ENCODE measurements at regions not wholly inside any gene's neighbourhood (a gene's known extent, or its start where the extent isn't known, plus 50 kb on each side); places are given as distances from the start of the nearest gene placed in this dataset.

GRCh38 chr5:92574023-92574422 is 1007.0 kb downstream of the NR2F1-AS1 start:
- Histone ChIP-seq H3K36me3 (ENCODE audit: control insufficient read depth in 2 of 2, extremely low read depth in 1 of 2, insufficient read depth in 2 of 2, low read length in 2 of 2) (no peaks in the 10 kb centered on the region), H4K20me1 (replicated peaks; ENCODE audit: control insufficient read depth, extremely low read depth, insufficient read depth, low read length) (no peaks in the 10 kb centered on the region), H3K4me2 (ENCODE audit: insufficient read depth, low read length) (no peak overlapping the region), H3K4me1 (ENCODE audit: control insufficient read depth, extremely low read depth, insufficient read depth, low read length) (no peaks in the 10 kb centered on the region), H3K27me3 (ENCODE audit: control insufficient read depth in 2 of 2, insufficient read depth in 2 of 2, low read length in 2 of 2) (no peaks in the 10 kb centered on the region), H3K9ac (replicated peaks; ENCODE audit: extremely low read depth, insufficient read depth, low read length) (no peak overlapping the region), H3K9me3 (replicated peaks; ENCODE audit: control insufficient read depth, insufficient read depth, low read length) (no peaks in the 10 kb centered on the region), H2AFZ (ENCODE audit: low read depth, low read length) (no peak overlapping the region), H3K9me1 (replicated peaks; ENCODE audit: control insufficient read depth, extremely low read depth, insufficient read depth, low read length) (no peaks in the 10 kb centered on the region), H3K79me2 (ENCODE audit: control insufficient read depth, insufficient read depth, low read length) (no peaks in the 10 kb centered on the region), H3K4me3 (replicated peaks in 1 of 3; ENCODE audit: insufficient read depth in 1 of 3, low read depth in 1 of 3, low read length in 3 of 3) (no peak overlapping the region), H3K27ac (ENCODE audit: insufficient read depth, low read depth, low read length) (no peak overlapping the region)
- no peak for TF ChIP-seq MYC (IDR thresholded peaks at IDR 0.05; ENCODE audit: low read depth, low read length)
- TF ChIP-seq POLR2AphosphoS5 (IDR thresholded peaks at IDR 0.05; ENCODE audit: insufficient read depth, low read depth, low read length) = no peak
- no peak for TF ChIP-seq JUN (IDR thresholded peaks at IDR 0.05; ENCODE audit: borderline replicate concordance, insufficient read depth, insufficient read length, low read depth)
- TF ChIP-seq FOS (IDR thresholded peaks at IDR 0.05; ENCODE audit: borderline replicate concordance, insufficient read depth, low read length) = no peak
- TF ChIP-seq MAX (IDR thresholded peaks at IDR 0.05; ENCODE audit: insufficient read depth, insufficient read length) = no peak
- TF ChIP-seq POLR2A (IDR thresholded peaks at IDR 0.05; ENCODE audit: low read depth, low read length) = no peak
- TF ChIP-seq GATA2 (IDR thresholded peaks at IDR 0.05; ENCODE audit: insufficient read depth, insufficient read length, low read depth, low read length) = no peak
- no peak for TF ChIP-seq CTCF (IDR thresholded peaks at IDR 0.05; ENCODE audit: extremely low read depth in 1 of 2, insufficient read depth in 1 of 2, low read depth in 1 of 2, low read length in 2 of 2)
- TF ChIP-seq EZH2 (IDR thresholded peaks at IDR 0.05; ENCODE audit: borderline replicate concordance, low read depth, low read length, severe bottlenecking) = no peak
- no peak for DNase-seq (ENCODE audit: low read depth, low spot score)
- CTCF ChIA-PET = no interaction called here
- BruUV-seq (replicated peaks) = no TSS peak
- POLR2A ChIA-PET = no interaction called here
- intact Hi-C loops (cut with micrococcal nuclease) (no loop called here), dilution Hi-C loops (cut with MboI; ENCODE audit: extremely low pct_ligation_motif_present, low sequenced_read_pairs) (no loop called here)
- FAIRE-seq = no peak

All from endothelial cell of umbilical vein (primary cell).